GM21360 (cell line): ENCODE measurements at regions not wholly inside any gene's neighbourhood (a gene's known extent, or its start where the extent isn't known, plus 50 kb on each side); places are given as distances from the start of the nearest gene placed in this dataset.

Experiments used
- ATAC-seq: cut with Tn5 transposase; IDR thresholded peaks from one replicate; pipeline ENCODE4 v1.9.1; 2021; ENCODE audit warnings: mild to moderate bottlenecking, moderate library complexity; ENCODE audit not compliant: unreplicated experiment

DNA sequence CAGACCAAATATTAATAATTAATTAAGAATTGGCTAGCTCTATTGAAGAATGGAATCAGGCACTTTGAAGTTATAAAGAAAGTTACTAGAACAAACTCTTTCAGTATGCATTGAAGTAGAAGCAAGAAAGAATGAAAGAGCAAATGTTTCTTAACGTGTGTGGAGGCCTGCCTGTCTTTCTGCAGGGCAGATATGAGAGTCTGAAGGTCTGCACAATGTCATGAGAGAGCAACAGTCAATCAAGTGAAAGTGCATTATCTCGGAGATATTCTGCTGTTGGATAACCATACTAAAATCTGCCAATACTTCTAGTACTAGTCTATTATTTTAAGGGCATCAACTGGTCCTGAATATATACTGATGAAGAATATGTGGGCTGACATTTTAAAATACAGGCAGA is 1270.8 kb downstream of the ZPLD1 start:
- ATAC-seq: no peak

DNA sequence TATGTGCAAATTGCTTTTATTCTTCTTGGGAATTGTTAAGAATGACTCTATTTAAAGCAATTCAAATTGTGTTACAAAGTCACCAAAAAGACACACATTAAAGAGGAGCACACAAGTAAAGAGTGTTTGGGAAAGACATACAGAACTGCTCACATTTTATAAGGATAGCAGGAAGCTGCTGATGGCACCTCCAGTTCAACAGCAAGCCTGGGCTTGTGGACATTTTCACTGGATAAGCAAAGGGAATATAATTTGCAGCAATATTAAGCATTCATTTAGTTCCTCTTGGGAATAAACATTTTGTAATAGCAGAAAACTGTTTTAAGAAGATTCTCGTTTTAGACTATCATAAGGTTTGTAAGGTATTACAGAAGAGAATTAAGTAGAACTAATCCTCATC is 1271.9 kb downstream of the ZPLD1 start:
- ATAC-seq: no peak

DNA sequence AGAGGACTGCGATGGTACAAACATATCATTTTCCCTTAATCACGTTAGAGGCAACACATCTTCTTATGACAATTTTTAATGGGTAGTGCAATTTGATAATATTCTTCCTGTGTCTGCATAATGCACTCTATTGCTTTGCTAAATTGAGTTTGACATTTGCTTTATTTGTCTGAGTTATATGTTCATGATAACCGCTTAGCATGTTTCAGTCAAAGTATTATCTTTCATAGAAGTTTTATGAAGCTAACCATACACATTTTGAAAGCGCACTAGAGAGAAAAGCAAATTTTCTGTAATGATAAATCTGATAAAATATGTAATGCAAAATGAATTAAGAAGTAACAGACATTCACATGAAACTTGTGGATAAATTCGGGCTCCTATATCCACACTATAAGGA is 1276.9 kb downstream of the ZPLD1 start:
- no peak for ATAC-seq

DNA sequence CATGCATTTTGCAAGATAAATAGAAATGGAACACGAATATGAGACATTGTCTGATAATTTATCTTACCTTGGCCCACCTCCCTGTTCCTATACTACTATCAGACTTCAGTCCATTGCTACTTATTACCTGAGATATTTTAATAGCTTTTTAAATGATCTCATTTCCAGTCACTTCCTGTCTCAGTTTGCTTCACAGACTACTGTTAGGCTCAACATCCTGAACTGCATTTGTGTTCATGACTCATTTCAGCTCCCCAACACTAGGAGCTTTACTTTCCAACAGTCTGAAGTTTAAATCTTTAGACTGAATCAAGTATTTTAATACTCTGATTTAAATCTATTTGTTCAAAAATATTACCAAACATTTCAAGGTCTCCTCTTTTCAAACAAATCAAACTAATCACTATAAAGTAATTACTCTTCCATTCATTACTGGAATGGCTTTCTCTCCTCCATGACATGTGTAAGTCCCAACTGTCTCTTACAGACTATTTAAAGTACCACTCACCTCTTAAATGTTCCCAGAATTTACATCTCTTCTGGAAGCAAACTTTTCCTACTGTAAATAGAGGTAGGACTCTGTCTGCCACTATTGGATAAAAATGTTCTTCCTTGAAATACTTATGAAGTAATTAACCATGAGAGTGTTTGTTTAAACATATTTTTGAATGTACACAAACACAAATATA is 1277.6 kb downstream of the ZPLD1 start:
- no peak for ATAC-seq

DNA sequence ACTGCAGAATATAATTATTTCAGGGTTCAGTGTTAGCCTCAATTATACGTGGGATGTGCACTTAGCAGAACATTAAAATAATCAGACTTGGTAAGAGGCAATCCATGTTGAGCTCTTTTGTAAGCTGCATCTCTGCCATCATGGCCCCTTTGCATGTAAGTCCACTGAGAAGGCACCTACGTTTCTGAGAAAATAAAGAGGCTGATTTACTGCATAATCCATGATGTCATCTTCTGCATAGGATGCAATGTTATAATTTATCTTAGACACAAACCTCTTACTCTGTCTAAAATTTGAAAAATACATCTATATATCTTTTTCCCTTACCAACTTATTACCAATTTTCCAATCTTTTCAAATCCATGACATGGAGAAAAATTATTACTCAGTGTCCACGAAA is 1294.7 kb downstream of the ZPLD1 start:
- no peak for ATAC-seq

DNA sequence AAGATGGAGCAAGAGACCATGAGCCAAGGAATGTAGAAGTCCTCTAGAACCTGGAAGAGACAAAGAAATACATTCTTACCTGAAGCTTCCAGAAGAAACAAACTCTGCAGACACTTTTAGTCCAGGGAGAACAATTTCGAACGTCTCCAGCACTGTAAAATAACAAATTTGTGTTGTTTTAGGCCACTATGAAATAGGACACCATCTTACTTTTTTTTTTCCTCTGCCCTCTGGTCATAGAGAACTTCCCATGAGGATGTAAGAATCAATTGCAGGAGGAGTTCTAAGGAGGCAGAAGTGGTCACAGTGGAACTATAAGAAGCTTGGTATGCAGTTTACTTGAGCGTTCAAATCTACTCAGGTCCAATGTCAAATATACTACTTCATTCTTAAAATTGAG is 1295.9 kb downstream of the ZPLD1 start:
- no peak for ATAC-seq

DNA sequence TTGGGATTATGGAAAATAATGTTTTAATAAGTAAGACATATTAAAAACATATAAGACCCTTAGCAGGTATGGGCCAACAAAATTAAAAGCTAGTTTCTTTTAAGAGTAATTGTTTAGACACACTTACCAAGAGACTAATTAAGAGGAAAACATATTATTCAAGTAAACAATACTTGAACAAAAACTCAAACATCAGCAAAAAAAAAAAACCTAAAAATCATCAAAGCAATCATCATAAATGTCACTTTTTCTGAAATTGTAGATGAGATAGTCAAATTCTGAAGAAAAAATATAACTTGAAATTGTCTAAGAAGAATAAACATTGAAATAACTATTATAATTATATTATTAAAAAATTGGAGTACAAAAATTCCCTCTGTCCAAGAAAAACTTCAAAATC is 1318.2 kb downstream of the ZPLD1 start:
- ATAC-seq: no peak

DNA sequence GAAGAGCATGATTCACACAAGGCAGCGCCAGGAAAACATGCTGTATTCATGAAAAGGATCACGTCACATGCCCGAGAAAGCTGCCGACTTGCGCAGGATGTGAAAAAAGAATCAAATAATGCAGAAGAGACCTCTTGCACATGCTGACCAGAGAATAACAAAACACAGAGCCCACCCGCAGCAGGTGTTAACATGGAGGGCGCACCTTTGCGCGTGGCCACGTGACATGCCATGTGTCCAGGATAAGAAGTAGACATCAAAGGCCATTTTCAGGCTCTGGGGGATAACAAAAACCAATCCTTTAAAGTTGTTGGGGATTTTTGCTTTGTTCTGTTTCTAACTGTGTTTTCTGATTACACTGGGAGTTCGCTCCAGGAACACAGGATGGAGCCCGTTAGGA is 1332.8 kb downstream of the ZPLD1 start:
- no peak for ATAC-seq

DNA sequence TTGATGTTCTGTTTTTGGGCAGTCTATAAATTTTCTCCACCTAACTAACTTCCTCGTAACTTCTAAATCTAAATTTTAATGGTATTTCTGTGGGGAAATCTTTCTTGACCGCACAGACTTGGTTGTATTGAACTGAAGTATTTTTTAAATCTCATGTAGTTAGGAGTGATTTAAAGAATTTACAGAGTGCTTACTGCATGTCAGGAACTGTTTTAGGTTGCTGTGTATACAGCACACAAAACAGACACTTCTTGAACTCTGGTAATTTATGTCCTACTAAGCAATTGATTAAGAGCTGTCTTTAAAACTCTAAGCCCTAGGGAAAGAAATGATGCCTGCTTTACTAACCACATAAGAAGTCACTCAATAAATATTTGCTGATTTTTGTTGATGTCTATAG is 1350.2 kb downstream of the ZPLD1 start:
- ATAC-seq: no peak

DNA sequence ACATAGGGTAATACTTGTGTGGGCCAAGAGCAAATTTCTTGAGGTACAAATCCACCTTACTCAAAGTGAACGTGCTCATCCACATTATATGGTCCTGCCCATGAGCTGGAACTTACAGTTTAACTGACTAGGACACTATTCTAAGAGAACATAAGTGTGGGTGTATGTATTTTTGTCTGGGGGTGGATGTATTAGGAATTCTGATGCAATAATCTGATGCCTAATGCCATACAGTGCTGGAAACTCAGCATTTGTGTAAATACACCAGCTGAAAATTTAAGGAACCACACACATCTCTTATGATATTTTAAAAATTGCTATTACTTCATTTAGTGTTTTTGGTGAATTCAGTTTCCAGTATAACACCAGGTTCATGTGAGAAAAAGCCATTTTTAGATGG is 1350.7 kb downstream of the ZPLD1 start:
- no peak for ATAC-seq

DNA sequence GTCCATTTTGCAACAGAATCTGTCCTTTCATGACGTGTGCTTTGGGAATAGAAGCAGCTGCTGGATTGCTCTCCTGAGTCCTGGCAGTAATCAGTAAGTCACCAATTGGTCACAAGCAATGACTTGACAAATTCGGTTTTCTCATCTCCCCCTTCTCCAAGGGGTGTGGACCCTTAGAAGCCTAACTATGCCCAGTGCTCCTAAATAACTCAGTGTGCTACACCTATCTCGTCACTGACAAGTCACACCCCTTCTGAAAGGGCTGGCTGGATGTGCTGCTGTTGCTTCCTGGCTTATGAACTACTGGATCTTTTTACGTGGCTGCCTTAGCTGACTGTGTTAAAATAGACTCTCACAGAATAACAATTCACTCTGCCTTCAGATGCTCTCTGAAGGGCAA is 1351.5 kb downstream of the ZPLD1 start:
- ATAC-seq: no peak

DNA sequence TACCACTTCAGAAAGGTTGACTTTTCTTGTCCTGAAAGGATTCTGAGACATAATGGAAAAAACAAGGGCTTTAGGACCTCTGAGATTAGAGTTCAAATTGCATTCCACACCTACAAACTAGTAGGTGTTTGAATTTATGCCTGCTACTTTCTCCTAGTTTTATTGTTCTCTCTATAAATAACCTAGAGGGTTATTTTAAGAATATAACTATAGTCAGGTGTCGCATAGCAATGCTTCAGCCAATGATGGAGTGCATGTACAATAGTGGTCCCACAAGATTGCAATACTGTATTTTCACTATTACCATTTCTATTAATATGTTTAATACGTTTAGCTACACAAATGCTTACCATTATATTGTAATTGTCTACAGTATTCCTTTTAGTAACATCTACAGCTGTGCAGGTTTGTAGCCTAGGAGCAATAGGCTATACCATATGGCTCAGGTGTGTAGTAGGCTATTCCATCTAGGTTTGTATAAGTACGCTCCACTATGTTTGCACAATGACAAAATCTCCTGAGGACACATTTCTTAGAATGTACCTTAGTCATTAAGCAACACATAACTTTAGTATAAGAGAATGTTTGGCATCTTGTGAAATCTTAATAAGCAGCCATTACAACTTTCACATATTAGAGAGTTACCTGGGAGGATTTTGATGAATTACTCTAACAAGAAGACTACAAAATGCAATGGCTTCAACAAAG is 1352.5 kb downstream of the ZPLD1 start:
- no peak for ATAC-seq

DNA sequence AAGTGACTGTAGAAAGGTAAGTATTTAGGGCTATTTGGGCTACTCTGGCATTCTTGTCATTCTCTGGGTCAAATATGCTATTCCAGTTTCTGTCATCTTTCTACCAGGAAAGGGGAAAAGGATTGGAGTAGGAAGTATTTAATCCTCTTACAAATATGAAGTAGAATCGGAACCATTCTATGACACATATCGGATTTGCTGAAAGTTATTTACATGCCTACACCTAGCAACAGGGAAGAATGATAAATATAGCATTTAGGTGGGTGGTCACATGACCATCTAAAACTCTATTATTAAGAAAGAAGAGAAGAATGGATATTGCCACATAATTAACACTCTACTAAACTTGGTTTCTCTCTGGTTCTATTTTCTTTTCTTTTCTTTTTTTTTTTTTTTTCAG is 1353.1 kb downstream of the ZPLD1 start:
- ATAC-seq: no peak

DNA sequence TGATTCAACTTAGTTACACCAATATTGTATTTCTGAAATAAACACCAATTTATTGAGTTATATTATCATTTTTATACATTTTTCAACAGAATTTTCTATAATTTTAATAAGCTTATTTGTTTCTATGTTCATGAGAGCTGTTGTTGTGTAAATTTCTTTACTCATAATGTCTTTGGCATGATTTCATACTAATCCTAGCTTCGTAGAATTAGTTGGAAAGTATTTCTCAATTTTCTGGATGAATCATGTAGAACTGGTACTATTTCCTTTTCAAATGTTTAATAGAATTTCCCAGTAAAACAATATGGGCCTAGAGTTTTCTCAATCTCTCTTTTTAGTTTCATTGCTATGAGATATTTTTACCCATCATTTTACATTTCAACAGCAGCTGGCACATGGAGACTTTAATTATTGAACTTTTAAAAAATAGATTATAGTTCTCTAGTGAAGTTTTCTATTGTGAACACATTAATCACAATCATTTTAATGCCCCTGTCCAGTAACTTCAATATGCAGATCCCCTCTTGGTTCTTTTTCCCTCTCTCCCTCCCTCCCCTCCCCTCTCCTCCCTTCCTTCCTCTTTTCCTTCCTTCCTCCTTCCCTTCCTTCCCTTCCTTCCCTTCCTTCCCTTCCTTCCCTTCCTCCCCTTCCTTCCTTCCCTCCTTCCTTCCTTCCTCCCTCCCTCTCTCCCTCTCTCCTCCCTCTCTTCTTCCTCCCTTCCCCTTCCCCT is 1357.1 kb downstream of the ZPLD1 start:
- no peak for ATAC-seq

DNA sequence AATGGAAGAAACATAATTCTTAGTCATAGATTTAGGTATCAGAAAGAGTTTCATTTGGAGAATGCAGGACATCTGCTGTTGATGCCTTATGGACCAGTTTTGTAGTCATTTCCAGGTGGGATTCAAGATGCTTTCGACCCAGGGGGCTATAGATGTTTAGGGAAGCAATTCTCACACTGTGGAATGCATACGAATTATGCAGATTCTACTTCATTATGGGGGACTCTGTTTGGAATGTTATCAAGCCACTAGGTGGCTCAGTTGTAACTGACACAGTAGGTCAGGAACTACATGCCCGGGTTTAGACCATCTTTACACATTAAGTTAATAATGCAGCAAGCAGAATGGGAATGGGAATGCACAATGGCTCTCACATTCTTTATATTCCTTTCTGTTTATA is 1359.8 kb downstream of the ZPLD1 start:
- ATAC-seq: no peak

DNA sequence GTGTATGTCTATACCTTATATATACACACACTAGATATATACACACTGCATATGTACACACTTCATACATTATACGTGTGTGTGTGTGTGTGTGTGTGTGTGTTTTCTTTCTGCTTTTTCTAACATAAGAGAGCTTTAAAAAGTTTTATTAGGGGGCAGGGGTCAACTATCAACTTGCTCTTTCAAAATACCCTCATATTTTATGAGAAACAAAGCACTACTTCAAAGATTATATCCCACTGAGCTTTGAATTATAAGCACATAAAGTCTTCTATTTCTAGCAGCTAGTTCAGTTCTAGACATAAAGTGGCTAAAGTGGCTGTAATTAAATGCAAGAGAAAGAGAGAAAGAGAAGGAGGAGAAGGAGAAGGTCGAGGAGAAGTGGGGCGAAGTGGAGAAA is 1361.3 kb downstream of the ZPLD1 start:
- no peak for ATAC-seq

DNA sequence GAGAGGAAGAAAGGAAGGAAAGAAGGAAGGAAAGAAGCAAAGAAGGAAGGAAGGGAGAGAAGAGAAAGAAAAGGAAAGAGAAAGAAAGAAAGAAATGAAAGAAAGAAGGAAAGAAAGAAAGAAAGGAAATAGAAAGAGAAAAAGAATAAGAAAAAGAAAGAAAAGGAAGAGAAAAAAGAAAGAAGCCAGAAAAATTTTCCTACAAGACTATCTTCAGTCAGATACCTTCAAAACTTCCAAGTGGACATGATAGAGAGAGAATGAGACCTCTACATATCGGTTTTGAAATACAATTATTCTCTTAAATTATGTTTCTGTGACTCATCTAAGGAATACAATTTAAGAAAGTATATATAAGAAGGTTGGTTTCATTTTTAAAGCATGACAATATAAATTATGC is 1369.0 kb downstream of the ZPLD1 start:
- ATAC-seq: no peak

DNA sequence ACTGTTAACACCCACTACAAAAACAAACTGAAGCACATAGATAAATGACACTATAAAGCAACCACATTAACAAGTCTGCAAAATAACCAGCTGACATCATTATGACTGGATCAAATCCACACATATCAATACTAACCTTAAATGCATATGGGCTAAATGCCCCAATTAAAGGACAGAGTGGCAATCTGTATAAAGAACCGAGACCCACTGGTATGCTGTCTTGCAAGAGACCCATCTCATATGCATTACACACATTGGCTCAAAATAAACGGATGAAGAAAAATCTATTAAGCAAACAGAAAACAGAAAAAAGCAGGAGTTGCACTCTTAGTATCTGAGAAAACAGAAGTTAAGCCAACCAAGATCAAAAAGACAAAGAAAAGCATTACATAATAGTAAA is 1375.4 kb downstream of the ZPLD1 start:
- no peak for ATAC-seq

DNA sequence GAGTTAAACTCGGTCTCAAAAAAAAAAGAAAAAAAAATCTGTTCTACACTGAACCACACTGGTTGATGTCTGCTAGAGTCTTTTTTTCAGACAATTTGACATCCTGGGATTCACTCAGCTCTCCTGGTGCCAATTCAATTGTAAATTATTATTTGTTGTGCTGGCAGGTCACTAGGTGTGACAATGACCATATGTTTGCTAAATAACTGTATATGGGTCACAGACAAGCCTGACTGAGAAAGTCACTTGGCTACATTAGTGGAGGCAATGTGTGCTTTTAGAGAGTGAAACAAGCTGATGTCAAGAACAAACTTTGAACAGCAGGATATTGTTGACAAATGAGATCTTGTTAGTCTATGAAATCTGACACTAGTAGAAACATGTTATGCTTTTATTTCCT is 1379.1 kb downstream of the ZPLD1 start:
- no peak for ATAC-seq

DNA sequence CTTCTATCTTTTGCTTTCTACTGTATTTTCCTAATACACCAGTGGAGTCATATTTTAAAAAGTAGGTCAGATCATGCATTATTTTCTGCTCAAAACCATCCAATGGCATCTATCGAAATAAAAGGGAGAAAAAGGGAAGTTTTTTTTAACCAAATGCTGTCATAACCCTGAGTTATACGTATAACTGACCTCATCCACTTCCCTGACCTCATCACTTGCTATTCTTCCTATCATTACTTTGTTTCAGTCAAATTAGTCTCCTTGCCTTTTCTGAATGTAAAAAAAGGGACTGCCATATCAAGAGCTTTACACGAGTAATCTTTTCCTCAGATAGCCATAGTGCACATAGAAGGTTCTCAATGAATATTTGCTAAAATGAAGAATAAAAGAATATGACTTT is 1383.6 kb downstream of the ZPLD1 start:
- no peak for ATAC-seq

DNA sequence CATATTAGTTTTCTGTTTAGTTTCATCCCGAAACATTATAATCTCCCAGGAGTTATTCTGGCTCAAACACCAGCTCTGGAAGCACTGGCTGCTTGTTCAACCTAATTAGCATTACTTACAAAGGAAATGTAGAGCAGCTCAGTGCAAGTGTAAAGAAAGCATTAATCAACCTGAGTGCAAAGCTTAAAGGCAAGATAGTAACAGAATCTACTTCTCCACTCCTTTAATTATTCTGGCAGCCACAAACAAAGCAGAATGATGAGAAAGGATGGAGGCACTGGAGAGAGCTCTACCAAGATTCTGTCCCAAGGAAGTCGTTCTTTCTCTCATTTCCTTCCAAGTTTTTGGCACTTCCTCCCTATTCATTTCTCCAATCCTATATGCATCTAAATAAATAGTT is 1384.0 kb downstream of the ZPLD1 start:
- no peak for ATAC-seq

DNA sequence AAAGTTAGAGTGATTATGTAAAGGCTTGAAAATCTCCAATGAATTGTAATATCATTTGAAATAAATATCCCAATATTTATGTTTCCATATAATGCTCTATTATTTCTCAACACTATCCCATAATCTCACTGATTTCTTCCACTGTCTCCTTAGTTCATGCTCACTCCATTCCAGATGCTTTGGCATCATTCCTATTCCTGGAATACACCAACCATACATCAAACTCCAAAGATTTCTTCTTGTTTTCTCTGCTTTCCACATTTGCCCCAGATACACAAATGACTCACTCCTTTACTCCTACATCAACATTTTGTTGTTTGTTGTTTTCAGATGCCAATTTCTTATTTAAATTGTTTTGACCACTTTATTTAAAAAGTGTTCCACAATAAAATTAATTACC is 1390.8 kb downstream of the ZPLD1 start:
- no peak for ATAC-seq
